Endothelial cell of umbilical vein (primary cell): ENCODE measurements at regions not wholly inside any gene's neighbourhood (a gene's known extent, or its start where the extent isn't known, plus 50 kb on each side); places are given as distances from the start of the nearest gene placed in this dataset.

Experiments used
- BruUV-seq: library from RNA; stranded (reverse); fragments of 400-500 nt; replicated peaks from 2 replicates; lab custom pipeline; 2021; lab: Mats Ljungman, UMichigan
- CTCF ChIA-PET: fragments of 300-600, 350-600 bp; sonication (Branson Sonifier 250); formaldehyde crosslinking; loops from one replicate; lab custom pipeline; 2021; ENCODE audit warnings: antibody characterized with exemption, inconsistent platforms; lab: Charles Lee
- POLR2A ChIA-PET: fragments of 300-600, 350-600 bp; sonication (Branson Sonifier 250); formaldehyde crosslinking; loops from one replicate; lab custom pipeline; 2021; ENCODE audit warnings: antibody characterized with exemption, inconsistent platforms; lab: Charles Lee
- DNase-seq: peaks from one replicate; pipeline ENCODE4 v3.0.0-alpha.2; 2011; ENCODE audit warnings: low read depth, low spot score
- FAIRE-seq: peaks from 2 replicates; lab custom pipeline; 2011; peaks lifted over from hg19 to GRCh38; lab: Jason Lieb, UNC
- H2AFZ ChIP-seq: 2 replicates; pipeline ENCODE4 v1.6.0; 2012; ENCODE audit warnings: low read depth, low read length, control low read depth, inconsistent platforms
- H3K27ac ChIP-seq: 2 replicates; pipeline ENCODE4 v1.5.1; 2011; ENCODE audit warnings: low read depth, mild to moderate bottlenecking, control low read depth, low read length, moderate library complexity; ENCODE audit not compliant: insufficient read depth
- H3K27me3 ChIP-seq, 2 experiments: 2 replicates each; pipeline versions ENCODE4 v1.6.0 to v1.6.1; 2011; ENCODE audit warnings: low read length in 2 of 2, mixed read lengths in 1 of 2; ENCODE audit not compliant: control insufficient read depth in 2 of 2, insufficient read depth in 2 of 2
- H3K36me3 ChIP-seq, 2 experiments: 2 replicates in 1 of 2; 3 replicates in 1 of 2; pipeline ENCODE4 v1.5.1; 2011; ENCODE audit warnings: low read length in 2 of 2, mild to moderate bottlenecking in 1 of 2, moderate library complexity in 1 of 2; ENCODE audit not compliant: control insufficient read depth in 2 of 2, insufficient read depth in 2 of 2; ENCODE audit errors: extremely low read depth in 1 of 2
- H3K4me1 ChIP-seq: 3 replicates; pipeline ENCODE4 v1.5.1; 2011; ENCODE audit warnings: mild to moderate bottlenecking, low read length; ENCODE audit not compliant: control insufficient read depth, insufficient read depth; ENCODE audit errors: extremely low read depth
- H3K4me2 ChIP-seq: 2 replicates; pipeline ENCODE4 v1.6.1; 2011; ENCODE audit warnings: low read length, control low read depth, mixed read lengths; ENCODE audit not compliant: insufficient read depth
- H3K4me3 ChIP-seq, 3 experiments: fragments of 200-600 bp in 1 of 3; sonication (generic), shearing (Covaris generic) in 1 of 3; replicated peaks in 1 of 3; 2 replicates each; pipeline ENCODE4 v1.5.1; 2011 to 2016; ENCODE audit warnings: control low read depth in 3 of 3, low read length in 3 of 3, mild to moderate bottlenecking in 2 of 3, inconsistent platforms in 1 of 3, low read depth in 1 of 3, moderate library complexity in 1 of 3; ENCODE audit not compliant: insufficient read depth in 1 of 3
- H3K79me2 ChIP-seq: 2 replicates; pipeline ENCODE4 v1.6.0; 2012; ENCODE audit warnings: low read length, inconsistent platforms; ENCODE audit not compliant: control insufficient read depth, insufficient read depth
- H3K9ac ChIP-seq: replicated peaks from 2 replicates; pipeline ENCODE3; 2011; ENCODE audit warnings: low read length, control low read depth; ENCODE audit not compliant: insufficient read depth; ENCODE audit errors: extremely low read depth
- H3K9me1 ChIP-seq: replicated peaks from 3 replicates; pipeline ENCODE4 v1.6.0; 2011; ENCODE audit warnings: mild to moderate bottlenecking, low read length; ENCODE audit not compliant: control insufficient read depth, insufficient read depth; ENCODE audit errors: extremely low read depth
- H3K9me3 ChIP-seq: replicated peaks from 2 replicates; pipeline ENCODE4 v1.5.1; 2012; ENCODE audit warnings: low read length, inconsistent platforms; ENCODE audit not compliant: control insufficient read depth, insufficient read depth
- H4K20me1 ChIP-seq: replicated peaks from 2 replicates; pipeline ENCODE3; 2011; ENCODE audit warnings: mild to moderate bottlenecking, low read length; ENCODE audit not compliant: control insufficient read depth, insufficient read depth; ENCODE audit errors: extremely low read depth
- EZH2 ChIP-seq: IDR thresholded peaks from 2 replicates; pipeline ENCODE4 v1.6.1; 2012; ENCODE audit warnings: borderline replicate concordance, low read depth, mild to moderate bottlenecking, moderate library complexity, low read length, inconsistent platforms; ENCODE audit not compliant: severe bottlenecking
- JUN ChIP-seq: IDR thresholded peaks from 2 replicates; pipeline ENCODE4 v1.6.1; 2011; ENCODE audit warnings: borderline replicate concordance, low read depth; ENCODE audit not compliant: insufficient read length, insufficient read depth
- MAX ChIP-seq: IDR thresholded peaks from 2 replicates; pipeline ENCODE4 v1.6.1; 2011; ENCODE audit not compliant: insufficient read depth, insufficient read length
- POLR2A ChIP-seq: IDR thresholded peaks from 2 replicates; pipeline ENCODE4 v1.6.1; 2012; ENCODE audit warnings: low read depth, mild to moderate bottlenecking, control low read depth, low read length
- POLR2AphosphoS5 ChIP-seq: IDR thresholded peaks from 2 replicates; pipeline ENCODE4 v1.6.1; 2012; ENCODE audit warnings: low read depth, mild to moderate bottlenecking, control low read depth, low read length, moderate library complexity; ENCODE audit not compliant: insufficient read depth
- dilution Hi-C: fragments of 300-500 bp; cut with MboI; formaldehyde crosslinking; loops from one replicate; pipeline ENCODE4 v1.15.0; 2019; ENCODE audit warnings: low sequenced_read_pairs; ENCODE audit not compliant: extremely low pct_ligation_motif_present
- intact Hi-C: fragments of 100-400 bp; cut with micrococcal nuclease; formaldehyde crosslinking; loops from one replicate; pipeline ENCODE4 v1.10.0; 2022
- TF ChIP-seq, protein P1 (sequence below), 2 donors: IDR thresholded peaks; 1 replicate in 1 of 2; 2 replicates in 1 of 2; pipeline ENCODE4 v1.5.1; 2011; ENCODE audit warnings: low read length in 2 of 2, mild to moderate bottlenecking in 2 of 2, moderate library complexity in 2 of 2, control low read depth in 1 of 2, inconsistent platforms in 1 of 2, low read depth in 1 of 2; ENCODE audit not compliant: insufficient read depth in 1 of 2; ENCODE audit errors: extremely low read depth in 1 of 2

DNA sequence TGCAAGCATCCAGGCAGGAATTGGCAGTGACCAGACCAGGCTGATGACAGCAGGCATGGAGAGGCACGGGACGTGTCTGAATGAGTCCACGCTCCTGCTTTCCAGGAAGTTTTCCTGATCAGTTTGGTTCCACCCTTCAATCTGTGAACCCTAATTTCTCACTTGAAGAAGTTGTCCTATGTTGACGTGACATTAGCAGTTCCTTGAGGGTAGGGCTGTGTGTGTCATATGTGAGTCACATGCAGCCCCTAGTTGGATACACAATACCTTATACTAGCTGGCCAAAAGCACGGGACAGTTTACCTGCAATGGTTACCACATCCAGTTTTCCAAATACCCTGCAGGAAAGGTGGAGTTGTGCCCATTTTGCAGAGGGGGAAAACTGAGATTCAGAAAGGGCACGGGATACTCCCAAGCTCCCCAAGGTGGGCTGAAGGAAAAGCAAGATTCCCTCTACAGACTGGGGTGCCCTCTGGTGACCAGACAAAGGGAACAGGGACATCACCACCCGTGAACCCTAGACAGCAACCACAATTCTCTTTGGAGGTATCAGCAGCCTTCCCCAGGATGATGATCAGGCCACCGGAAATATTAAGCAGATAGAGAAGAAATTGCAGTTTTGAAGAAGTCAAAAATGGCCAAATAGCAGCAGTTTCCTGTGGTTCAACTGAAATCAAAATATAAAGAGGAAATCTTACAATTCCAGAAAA is 194.5 kb downstream of the PHETA1 start:
- TF ChIP-seq JUN (no peak), POLR2AphosphoS5 (no peak), MAX (no peak), POLR2A (no peak), EZH2 (no peak)
- TF ChIP-seq, protein P1, sequence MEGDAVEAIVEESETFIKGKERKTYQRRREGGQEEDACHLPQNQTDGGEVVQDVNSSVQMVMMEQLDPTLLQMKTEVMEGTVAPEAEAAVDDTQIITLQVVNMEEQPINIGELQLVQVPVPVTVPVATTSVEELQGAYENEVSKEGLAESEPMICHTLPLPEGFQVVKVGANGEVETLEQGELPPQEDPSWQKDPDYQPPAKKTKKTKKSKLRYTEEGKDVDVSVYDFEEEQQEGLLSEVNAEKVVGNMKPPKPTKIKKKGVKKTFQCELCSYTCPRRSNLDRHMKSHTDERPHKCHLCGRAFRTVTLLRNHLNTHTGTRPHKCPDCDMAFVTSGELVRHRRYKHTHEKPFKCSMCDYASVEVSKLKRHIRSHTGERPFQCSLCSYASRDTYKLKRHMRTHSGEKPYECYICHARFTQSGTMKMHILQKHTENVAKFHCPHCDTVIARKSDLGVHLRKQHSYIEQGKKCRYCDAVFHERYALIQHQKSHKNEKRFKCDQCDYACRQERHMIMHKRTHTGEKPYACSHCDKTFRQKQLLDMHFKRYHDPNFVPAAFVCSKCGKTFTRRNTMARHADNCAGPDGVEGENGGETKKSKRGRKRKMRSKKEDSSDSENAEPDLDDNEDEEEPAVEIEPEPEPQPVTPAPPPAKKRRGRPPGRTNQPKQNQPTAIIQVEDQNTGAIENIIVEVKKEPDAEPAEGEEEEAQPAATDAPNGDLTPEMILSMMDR (IDR thresholded peaks at IDR 0.05; ENCODE audit: extremely low read depth in 1 of 2, insufficient read depth in 1 of 2, low read depth in 1 of 2, low read length in 2 of 2), result no peak
- DNase-seq, result no peak

More for the DNA sequence above, 194.5 kb downstream of the PHETA1 start:
- CTCF ChIA-PET, result interaction anchor here (1.0 to 1.5 kb wide), 2 partner anchors 15 to 279 kb away, joined by 3 to 4 read pairs; no protein-coding TSS in a partner anchor
- H3K9ac ChIP-seq, result no peak overlapping the region
- no peaks in the 10 kb centered on the region for H3K36me3 ChIP-seq
- intact Hi-C loops (loop anchor here (5.0 kb wide), 1 partner anchor 237 kb away; no protein-coding TSS in a partner anchor), dilution Hi-C loops (no loop called here)
- H3K9me3 ChIP-seq, result no peaks in the 10 kb centered on the region
- H2AFZ ChIP-seq, result no peak overlapping the region
- no peak overlapping the region for H3K4me3 ChIP-seq
- H3K4me2 ChIP-seq, result no peak overlapping the region
- H3K4me1 ChIP-seq, result no peaks in the 10 kb centered on the region
- no peaks in the 10 kb centered on the region for H4K20me1 ChIP-seq
- no peaks in the 10 kb centered on the region for H3K27me3 ChIP-seq
- POLR2A ChIA-PET, result no interaction called here
- BruUV-seq, result no TSS peak
- H3K9me1 ChIP-seq, result no peaks in the 10 kb centered on the region
- H3K27ac ChIP-seq, result no peak overlapping the region
- no peak for FAIRE-seq
- H3K79me2 ChIP-seq, result no peaks in the 10 kb centered on the region
